ENCODE measurements at regions not wholly inside any gene's neighbourhood (a gene's known extent, or its start where the extent isn't known, plus 50 kb on each side); places are given as distances from the start of the nearest gene placed in this dataset.

GRCh38 chr22:27679176-27679575 lies 122.4 kb downstream of the MN1 start:
- Histone ChIP-seq H3K4me1 (no peaks in the 10 kb centered on the region), H3K9ac (no peak overlapping the region), H3K27me3 (ENCODE audit: control insufficient read depth, insufficient read depth, low read length) (no peaks in the 10 kb centered on the region), H3K36me3 (ENCODE audit: control insufficient read depth, insufficient read depth, low read length) (no peaks in the 10 kb centered on the region), H3K4me2 (ENCODE audit: low read length) (no peak overlapping the region), H3K9me3 (ENCODE audit: control insufficient read depth, low read length) (no peaks in the 10 kb centered on the region), H3K4me3 (ENCODE audit: low read depth, low read length) (no peak overlapping the region), H2AFZ (no peak overlapping the region), H3K79me2 (no peaks in the 10 kb centered on the region), H3K27ac (no peak overlapping the region)
- no peak for TF ChIP-seq CTCF (IDR thresholded peaks at IDR 0.05)

GRCh38 chr22:27679693-27680488 lies 121.7 kb downstream of the MN1 start:
- H3K27ac ChIP-seq = no peak overlapping the region
- no peaks in the 10 kb centered on the region for H3K4me1 ChIP-seq
- H2AFZ ChIP-seq = no peak overlapping the region
- no peaks in the 10 kb centered on the region for H3K27me3 ChIP-seq (ENCODE audit: control insufficient read depth, insufficient read depth, low read length)
- no peak overlapping the region for H3K9ac ChIP-seq
- H3K36me3 ChIP-seq (ENCODE audit: control insufficient read depth, insufficient read depth, low read length) = no peaks in the 10 kb centered on the region
- no peaks in the 10 kb centered on the region for H3K79me2 ChIP-seq
- no peak for TF ChIP-seq CTCF (IDR thresholded peaks at IDR 0.05)
- no peak overlapping the region for H3K4me3 ChIP-seq (ENCODE audit: low read depth, low read length)
- no peaks in the 10 kb centered on the region for H3K9me3 ChIP-seq (ENCODE audit: control insufficient read depth, low read length)
- H3K4me2 ChIP-seq (ENCODE audit: low read length) = no peak overlapping the region

GRCh38 chr22:27680636-27681035 lies 120.9 kb downstream of the MN1 start:
- Histone ChIP-seq H3K27me3 (ENCODE audit: control insufficient read depth, insufficient read depth, low read length) (no peaks in the 10 kb centered on the region), H3K9ac (no peak overlapping the region), H3K4me2 (ENCODE audit: low read length) (no peak overlapping the region), H3K27ac (no peak overlapping the region), H3K4me1 (no peaks in the 10 kb centered on the region), H3K9me3 (ENCODE audit: control insufficient read depth, low read length) (no peaks in the 10 kb centered on the region), H3K4me3 (ENCODE audit: low read depth, low read length) (no peak overlapping the region), H3K79me2 (no peaks in the 10 kb centered on the region), H2AFZ (no peak overlapping the region), H3K36me3 (ENCODE audit: control insufficient read depth, insufficient read depth, low read length) (no peaks in the 10 kb centered on the region)
- TF ChIP-seq CTCF (IDR thresholded peaks at IDR 0.05) = no peak

- no peaks in the 10 kb centered on the region for H3K27me3 ChIP-seq (ENCODE audit: control insufficient read depth, insufficient read depth, low read length)
Observed at GRCh38 chr22:27681037-27681436, 120.5 kb downstream of the MN1 start.

More at GRCh38 chr22:27681037-27681436, 120.5 kb downstream of the MN1 start:
- Histone ChIP-seq H3K79me2 (no peaks in the 10 kb centered on the region), H3K4me2 (ENCODE audit: low read length) (no peak overlapping the region), H2AFZ (no peak overlapping the region), H3K4me1 (no peaks in the 10 kb centered on the region), H3K4me3 (ENCODE audit: low read depth, low read length) (no peak overlapping the region), H3K27ac (no peak overlapping the region), H3K9ac (no peak overlapping the region), H3K9me3 (ENCODE audit: control insufficient read depth, low read length) (no peaks in the 10 kb centered on the region), H3K36me3 (ENCODE audit: control insufficient read depth, insufficient read depth, low read length) (no peaks in the 10 kb centered on the region)
- TF ChIP-seq CTCF (IDR thresholded peaks at IDR 0.05) = no peak
